WTC11 (cell line): ENCODE measurements at regions not wholly inside any gene's neighbourhood (a gene's known extent, or its start where the extent isn't known, plus 50 kb on each side); places are given as distances from the start of the nearest gene placed in this dataset.

Experiments used
- ATAC-seq: fragments of 200-7000 bp; cut with Tn5 transposase; 2 replicates; pipeline ENCODE4 v1.10.0; 2021; ENCODE audit warnings: mild to moderate bottlenecking, moderate library complexity
- CTCF ChIA-PET: fragments of 300-600 bp; sonication (Branson Sonifier 250); formaldehyde crosslinking; loops from one replicate; lab custom pipeline; 2021; ENCODE audit warnings: antibody characterized with exemption; lab: Charles Lee
- POLR2A ChIA-PET: fragments of 350-600 bp; sonication (Branson Sonifier 250); formaldehyde crosslinking; loops from one replicate; lab custom pipeline; 2021; ENCODE audit warnings: antibody characterized with exemption; lab: Charles Lee
- DNase-seq: peaks from one replicate; pipeline ENCODE4 v3.0.0; 2021; ENCODE audit warnings: low spot score
- H3K27ac Mint-ChIP-seq: 2 replicates; pipeline ENCODE4 v1.8.0; 2021; ENCODE audit warnings: mixed read lengths
- H3K27me3 Mint-ChIP-seq: 2 replicates; pipeline ENCODE4 v1.8.0; 2021; ENCODE audit warnings: low read depth, mild to moderate bottlenecking, moderate library complexity, mixed read lengths
- H3K36me3 Mint-ChIP-seq: 2 replicates; pipeline ENCODE4 v1.8.0; 2021; ENCODE audit warnings: mixed read lengths
- H3K4me1 Mint-ChIP-seq: 2 replicates; pipeline ENCODE4 v1.8.0; 2022; ENCODE audit warnings: mixed read lengths
- H3K4me3 Mint-ChIP-seq: 2 replicates; pipeline ENCODE4 v1.8.0; 2021; ENCODE audit warnings: mild to moderate bottlenecking, moderate library complexity, mixed read lengths
- H3K9me3 Mint-ChIP-seq: 2 replicates; pipeline ENCODE4 v1.8.0; 2021; ENCODE audit warnings: mixed read lengths
- CREM ChIP-seq: sonication (generic); formaldehyde crosslinking; IDR thresholded peaks from 2 replicates; pipeline ENCODE4 v1.8.1; 2022; ENCODE audit warnings: mild to moderate bottlenecking, missing genetic modification reagents, moderate library complexity
- E2F4 ChIP-seq: sonication (generic); formaldehyde crosslinking; IDR thresholded peaks from 2 replicates; pipeline ENCODE4 v1.8.1; 2022; ENCODE audit warnings: low read depth, mild to moderate bottlenecking, moderate library complexity, missing genetic modification reagents, borderline replicate concordance
- E2F5 ChIP-seq: sonication (generic); formaldehyde crosslinking; IDR thresholded peaks from 2 replicates; pipeline ENCODE4 v1.8.1; 2022; ENCODE audit warnings: mild to moderate bottlenecking, moderate library complexity, missing genetic modification reagents
- FOXJ3 ChIP-seq: sonication (generic); formaldehyde crosslinking; IDR thresholded peaks from 2 replicates; pipeline ENCODE4 v1.9.0; 2021; ENCODE audit warnings: missing genetic modification reagents, mild to moderate bottlenecking, borderline replicate concordance
- MLX ChIP-seq: sonication (generic); formaldehyde crosslinking; IDR thresholded peaks from 2 replicates; pipeline ENCODE4 v1.8.1; 2023; ENCODE audit warnings: mild to moderate bottlenecking, missing genetic modification reagents, moderate library complexity
- NFYB ChIP-seq: sonication (generic); formaldehyde crosslinking; conservative IDR thresholded peaks from 2 replicates; pipeline ENCODE4 v1.8.0; 2022; ENCODE audit warnings: low read depth, missing genetic modification reagents
- NR2C2 ChIP-seq: sonication (generic); formaldehyde crosslinking; IDR thresholded peaks from 2 replicates; pipeline ENCODE4 v1.8.0; 2022; ENCODE audit warnings: mild to moderate bottlenecking, missing genetic modification reagents
- OVOL2 ChIP-seq: fragments of 250-450 bp; sonication (Bioruptor Pico); IDR thresholded peaks from 2 replicates; pipeline ENCODE4 v1.9.0; 2021; ENCODE audit warnings: mild to moderate bottlenecking, borderline replicate concordance
- PRRX2 ChIP-seq: fragments of 250-450 bp; sonication (Bioruptor Pico); IDR thresholded peaks from 2 replicates; pipeline ENCODE4 v1.8.0; 2021; ENCODE audit warnings: mild to moderate bottlenecking
- SOX15 ChIP-seq: fragments of 250-450 bp; sonication (Bioruptor Pico); IDR thresholded peaks from 2 replicates; pipeline ENCODE4 v1.9.0; 2021; ENCODE audit warnings: mild to moderate bottlenecking
- TEAD1 ChIP-seq: sonication (generic); formaldehyde crosslinking; IDR thresholded peaks from 2 replicates; pipeline ENCODE4 v1.8.0; 2022; ENCODE audit warnings: mild to moderate bottlenecking, missing genetic modification reagents
- TEAD4 ChIP-seq: sonication (generic); formaldehyde crosslinking; IDR thresholded peaks from 2 replicates; pipeline ENCODE4 v1.8.0; 2022; ENCODE audit warnings: mild to moderate bottlenecking, missing genetic modification reagents
- USF2 ChIP-seq: sonication (generic); formaldehyde crosslinking; IDR thresholded peaks from 2 replicates; pipeline ENCODE4 v1.8.1; 2023; ENCODE audit warnings: mild to moderate bottlenecking, missing genetic modification reagents, moderate library complexity
- ZNF121 ChIP-seq: sonication (generic); formaldehyde crosslinking; IDR thresholded peaks from 2 replicates; pipeline ENCODE4 v1.8.0; 2023; ENCODE audit warnings: missing genetic modification reagents
- ZNF232 ChIP-seq: sonication (generic); formaldehyde crosslinking; IDR thresholded peaks from 2 replicates; pipeline ENCODE4 v1.8.0; 2022; ENCODE audit warnings: mild to moderate bottlenecking, missing genetic modification reagents
- ZNF263 ChIP-seq: sonication (generic); formaldehyde crosslinking; IDR thresholded peaks from 2 replicates; pipeline ENCODE4 v1.8.1; 2022; ENCODE audit warnings: low read depth, mild to moderate bottlenecking, moderate library complexity, missing genetic modification reagents
- ZNF532 ChIP-seq: fragments of 250-450 bp; sonication (Bioruptor Pico); IDR thresholded peaks from 2 replicates; pipeline ENCODE4 v1.9.0; 2021; ENCODE audit warnings: mild to moderate bottlenecking, borderline replicate concordance

- Mint-ChIP-seq H3K27me3 (no peaks in the 10 kb centered on the region), H3K36me3 (peaks cover 71% of the 10 kb centered on the region), H3K4me3 (no peak overlapping the region), H3K9me3 (no peaks in the 10 kb centered on the region), H3K4me1 (no peaks in the 10 kb centered on the region), H3K27ac (no peak overlapping the region)
- TF ChIP-seq TEAD1 (no peak), NFYB (CRISPR knock-in tag) (no peak), ZNF232 (CRISPR knock-in tag) (no peak), MLX (CRISPR knock-in tag) (no peak), FOXJ3 (CRISPR knock-in tag) (no peak), SOX15 (CRISPR knock-in tag) (no peak), ZNF121 (CRISPR knock-in tag) (no peak), USF2 (CRISPR knock-in tag) (no peak), ZNF263 (CRISPR knock-in tag) (no peak), E2F4 (no peak), PRRX2 (CRISPR knock-in tag) (no peak), TEAD4 (no peak), OVOL2 (no peak), CREM (CRISPR knock-in tag) (no peak), E2F5 (CRISPR knock-in tag) (no peak), ZNF532 (no peak)
- ChIA-PET POLR2A (interaction anchor here (0.5 kb wide), 1 partner anchor 270 kb away, joined by 3 read pairs; no protein-coding TSS in a partner anchor), CTCF (no interaction called here)
- DNase-seq = no peak
- no peak for ATAC-seq
Observed at GRCh38 chrX:131778269-131779218, 234.7 kb downstream of the OR13H1 start.

GRCh38 chrX:131779306-131779705 lies 235.4 kb downstream of the OR13H1 start:
- Mint-ChIP-seq H3K4me3 (no peak overlapping the region), H3K27ac (no peak overlapping the region), H3K9me3 (no peaks in the 10 kb centered on the region), H3K27me3 (no peaks in the 10 kb centered on the region), H3K36me3 (peaks cover 75% of the 10 kb centered on the region), H3K4me1 (no peaks in the 10 kb centered on the region)
- ChIA-PET CTCF (no interaction called here), POLR2A (no interaction called here)
- no peak for DNase-seq
- TF ChIP-seq NR2C2 (CRISPR knock-in tag) (no peak), FOXJ3 (CRISPR knock-in tag) (no peak)
- TF ChIP-seq, all 79 proteins: peak for 0
- ATAC-seq = no peak
